Cardiac septum (tissue), 1 donor: ENCODE measurements at regions not wholly inside any gene's neighbourhood (a gene's known extent, or its start where the extent isn't known, plus 50 kb on each side); places are given as distances from the start of the nearest gene placed in this dataset.

Source experiments
- DNase-seq: peaks from one replicate; pipeline ENCODE4 v3.0.0-alpha.2; 2020; ENCODE audit warnings: low spot score
- intact Hi-C: fragments of 100-400 bp; cut with DNase I; formaldehyde crosslinking; loops from one replicate; pipeline ENCODE4 v1.14.0; 2022
- donor health status: DM: no; HTN: no; CAD: no.

- DNase-seq: no peak
- intact Hi-C loops: no loop called here
Observed at GRCh38 chr1:25106976-25107642, 125.2 kb downstream of the SYF2 start.

DNA sequence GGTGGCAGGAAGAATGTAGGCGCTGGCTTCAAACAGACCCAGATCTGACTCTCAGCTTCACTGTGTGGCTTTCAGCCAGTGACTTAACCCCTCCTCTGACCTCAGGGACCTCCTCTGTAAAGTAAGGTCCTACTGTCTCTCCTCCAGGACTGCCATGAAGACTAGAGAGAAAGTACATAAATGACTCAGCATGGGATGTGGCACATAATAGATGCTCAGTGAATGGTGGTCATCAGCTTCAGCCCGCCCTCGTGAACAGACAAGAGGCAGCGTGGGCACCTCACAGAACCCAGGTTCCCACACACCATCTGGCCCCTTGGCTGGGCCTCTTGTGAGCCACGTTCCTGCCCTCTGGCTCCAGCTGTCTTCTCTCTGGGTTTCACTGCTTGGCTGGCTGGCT is 126.0 kb downstream of the SYF2 start:
- intact Hi-C loops: no loop called here
- no peak for DNase-seq

GRCh38 chr1:25105836-25106235 is 126.5 kb downstream of the SYF2 start:
- intact Hi-C loops: no loop called here
- no peak for DNase-seq

DNA sequence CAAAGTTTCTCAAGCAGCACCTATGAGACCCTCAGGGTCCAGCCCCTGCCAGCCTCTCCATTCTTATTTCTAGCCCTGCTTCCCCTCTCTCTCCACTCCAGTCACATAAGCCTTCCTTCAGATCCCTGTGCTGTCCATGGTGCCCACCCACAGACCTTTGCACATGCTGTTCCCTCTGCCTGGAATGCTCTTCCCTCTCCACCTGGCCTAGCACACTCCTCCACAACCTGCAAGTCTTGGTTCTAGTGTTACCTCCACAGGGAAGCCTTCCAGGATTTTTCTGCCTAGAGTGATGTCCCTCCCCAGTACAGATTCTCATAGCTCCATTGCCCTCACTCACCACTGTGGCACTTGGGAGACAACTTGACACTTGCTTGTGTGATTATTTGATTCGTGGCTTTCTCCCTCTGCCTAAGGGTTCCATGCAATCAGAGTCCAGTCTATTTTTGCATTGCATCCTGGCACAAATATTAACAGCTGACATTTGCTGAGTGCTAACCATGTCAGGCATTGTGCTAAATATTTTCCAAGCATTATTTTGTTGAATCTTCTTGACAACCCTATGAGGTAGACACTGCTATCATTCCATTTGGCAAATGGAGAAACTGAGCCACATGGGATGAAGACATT is 127.3 kb downstream of the SYF2 start:
- no peak for DNase-seq
- intact Hi-C loops: loop anchor here (5.0 kb wide), 2 partner anchors 68 to 258 kb away; no protein-coding TSS in a partner anchor

- intact Hi-C loops: loop anchor here (5.0 kb wide), 2 partner anchors 66 to 256 kb away; no protein-coding TSS in a partner anchor
- DNase-seq: no peak
Observed at GRCh38 chr1:25103164-25103795, 129.0 kb downstream of the SYF2 start.

DNA sequence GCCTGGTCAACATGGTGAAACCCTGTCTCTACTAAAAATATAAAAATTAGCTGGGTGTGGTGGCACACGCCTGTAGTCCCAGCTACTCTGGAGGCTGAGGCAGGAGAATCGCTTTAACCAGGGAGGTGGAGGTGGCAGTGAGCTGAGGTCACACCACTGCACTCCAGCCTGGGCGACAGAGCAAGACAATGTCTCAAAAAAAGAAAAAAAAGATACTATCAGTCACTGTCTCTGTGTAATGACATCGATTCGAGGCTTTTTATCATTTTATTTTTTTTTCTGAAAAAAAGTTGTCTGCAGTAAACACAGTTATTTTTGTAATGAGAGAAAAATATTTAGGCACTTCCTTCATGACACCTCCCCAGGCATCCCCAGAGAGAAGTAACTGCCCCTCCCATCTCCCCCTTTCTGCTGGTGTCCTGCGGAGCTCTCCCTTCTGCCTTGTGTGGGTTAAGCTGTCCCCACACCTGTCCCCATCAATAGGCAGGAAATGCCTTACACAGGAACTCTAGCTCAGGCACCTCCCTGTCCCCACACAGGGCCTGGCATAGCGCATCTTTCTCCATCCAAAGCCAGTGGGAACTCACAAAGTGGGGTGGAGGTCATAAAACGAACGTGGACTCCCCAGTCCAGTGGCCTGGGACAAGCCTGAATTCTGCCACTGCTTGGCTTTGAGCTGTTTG is 132.0 kb downstream of the SYF2 start:
- no peak for DNase-seq
- intact Hi-C loops: loop anchor here (2.0 to 5.0 kb wide), 3 partner anchors 63 to 253 kb away; no protein-coding TSS in a partner anchor

GRCh38 chr1:25099343-25099951 is 132.9 kb downstream of the SYF2 start:
- intact Hi-C loops: no loop called here
- no peak for DNase-seq

GRCh38 chr1:25098717-25099116 is 133.6 kb downstream of the SYF2 start:
- intact Hi-C loops: no loop called here
- no peak for DNase-seq

- DNase-seq: no peak
- intact Hi-C loops: no loop called here
Observed at GRCh38 chr1:25096307-25097150, 135.8 kb downstream of the SYF2 start.

DNA sequence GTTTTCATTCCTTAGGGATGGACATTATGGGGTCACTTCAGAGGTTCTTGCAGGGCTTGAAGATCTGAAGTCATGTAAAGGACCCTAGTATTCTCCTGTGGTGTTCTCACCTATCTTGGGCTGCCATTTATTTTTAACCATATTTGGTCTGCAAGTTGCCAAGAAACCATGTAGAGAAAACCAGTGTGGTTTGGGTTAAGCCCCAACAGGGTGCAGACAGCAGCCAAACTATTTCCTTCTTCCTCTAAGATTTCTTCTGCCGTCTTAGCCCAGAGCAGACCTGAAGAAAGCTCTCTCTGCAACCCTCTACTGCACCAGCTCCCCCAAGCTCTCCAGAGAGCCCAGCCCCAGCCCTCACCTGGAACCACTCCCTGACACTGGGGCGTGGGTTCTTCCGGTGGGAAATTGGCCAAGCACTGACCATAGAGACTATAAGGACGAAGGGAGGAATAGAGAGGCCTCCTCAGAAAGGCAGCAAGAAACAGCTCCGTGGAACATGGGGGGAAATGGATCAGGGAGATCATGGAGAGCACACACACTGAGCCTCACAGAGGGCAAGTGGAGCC is 136.6 kb downstream of the SYF2 start:
- intact Hi-C loops: no loop called here
- DNase-seq: no peak

DNA sequence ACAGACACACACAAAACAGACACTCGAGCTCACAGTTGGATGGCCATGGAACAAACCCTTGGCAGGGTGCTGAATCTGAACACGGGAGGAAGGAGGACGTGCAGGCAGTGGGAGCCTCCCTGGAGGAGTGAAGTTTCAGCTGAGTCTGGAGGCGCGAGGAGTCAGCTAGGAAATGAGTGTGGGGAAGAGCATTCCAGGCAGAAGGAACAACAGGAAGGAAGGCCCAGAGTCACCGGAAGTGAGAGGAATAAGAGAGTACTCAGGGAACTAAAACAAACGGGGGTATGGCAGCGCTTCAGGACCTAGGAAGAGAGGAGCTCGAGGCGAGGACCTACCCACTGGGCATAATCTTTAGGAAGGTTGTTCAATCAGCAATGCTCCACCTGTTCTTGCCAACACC is 137.3 kb downstream of the SYF2 start:
- no peak for DNase-seq

DNA sequence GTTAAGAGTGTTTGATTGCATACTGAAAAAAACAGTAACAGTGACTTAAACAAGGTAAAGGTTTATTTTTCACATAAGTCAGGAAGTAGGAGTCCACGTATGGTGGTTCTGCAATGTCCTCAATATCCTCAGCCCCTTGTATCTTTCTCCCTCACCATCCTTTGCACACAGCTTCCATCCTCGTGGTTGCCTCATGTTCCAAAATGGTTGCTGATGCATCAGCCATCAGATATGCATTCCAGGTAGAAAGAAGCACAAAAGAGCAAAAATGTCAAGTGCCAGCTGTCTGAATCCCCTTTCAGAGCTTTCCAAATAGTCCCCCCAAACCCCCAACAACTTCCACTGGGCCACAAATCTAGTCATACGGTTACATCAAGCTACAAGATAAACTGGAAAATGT is 138.1 kb downstream of the SYF2 start:
- no peak for DNase-seq
- intact Hi-C loops: no loop called here

More for the DNA sequence above, 137.3 kb downstream of the SYF2 start:
- intact Hi-C loops: no loop called here

DNA sequence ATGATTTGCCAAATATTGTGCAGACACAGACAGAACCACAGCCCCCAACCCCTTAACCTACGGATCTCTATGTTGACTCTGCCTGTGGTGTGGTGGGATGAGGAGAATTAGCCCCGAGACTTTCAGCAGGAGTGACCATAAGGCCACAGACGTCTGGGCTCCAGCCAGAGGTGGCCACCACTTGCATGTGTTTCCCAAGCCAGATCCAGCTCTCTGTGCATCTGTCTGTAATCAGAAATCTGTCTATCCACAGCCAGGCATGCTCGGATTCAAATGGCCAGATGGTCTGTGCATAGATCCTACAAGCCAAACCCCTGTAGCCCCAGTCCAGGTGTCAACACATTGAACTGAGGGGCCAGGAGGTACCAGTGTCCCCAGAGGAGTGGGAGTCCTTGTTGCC is 140.6 kb downstream of the SYF2 start:
- intact Hi-C loops: no loop called here
- DNase-seq: no peak

DNA sequence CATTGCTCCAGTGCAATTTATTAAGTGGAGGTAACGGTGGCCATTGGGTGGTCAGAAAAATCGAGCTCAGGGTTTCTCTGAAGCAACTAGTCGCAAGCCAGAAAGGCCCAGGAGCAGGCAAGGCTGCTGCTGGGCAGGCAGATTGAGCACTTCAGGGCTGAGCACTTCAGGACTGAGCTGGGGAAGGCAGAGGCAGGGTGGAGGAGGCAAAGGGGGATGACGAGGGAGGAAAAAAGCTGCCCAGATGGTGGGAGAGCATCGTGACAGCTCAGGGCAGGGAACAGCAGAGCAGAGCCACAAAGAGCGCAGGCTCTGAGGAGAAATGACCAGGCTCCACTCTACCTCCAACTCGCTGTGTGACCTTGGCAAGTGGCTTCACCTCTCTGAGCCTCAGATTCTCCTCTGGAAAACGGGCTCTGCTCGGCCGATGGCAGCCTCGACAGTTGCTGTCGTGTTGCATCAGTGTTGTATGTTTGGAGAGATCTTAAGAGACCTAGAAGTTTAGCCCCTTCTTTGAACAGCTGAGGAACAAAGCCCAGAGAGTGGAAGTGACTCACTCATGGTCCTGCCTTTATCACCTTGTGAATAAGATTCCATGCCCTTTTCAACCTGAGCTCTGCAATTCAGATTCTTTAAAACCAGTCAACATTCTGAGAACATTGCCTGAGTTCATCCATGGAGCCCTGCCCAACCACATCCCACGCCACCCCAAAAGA is 141.4 kb downstream of the SYF2 start:
- intact Hi-C loops: no loop called here
- DNase-seq: no peak

DNA sequence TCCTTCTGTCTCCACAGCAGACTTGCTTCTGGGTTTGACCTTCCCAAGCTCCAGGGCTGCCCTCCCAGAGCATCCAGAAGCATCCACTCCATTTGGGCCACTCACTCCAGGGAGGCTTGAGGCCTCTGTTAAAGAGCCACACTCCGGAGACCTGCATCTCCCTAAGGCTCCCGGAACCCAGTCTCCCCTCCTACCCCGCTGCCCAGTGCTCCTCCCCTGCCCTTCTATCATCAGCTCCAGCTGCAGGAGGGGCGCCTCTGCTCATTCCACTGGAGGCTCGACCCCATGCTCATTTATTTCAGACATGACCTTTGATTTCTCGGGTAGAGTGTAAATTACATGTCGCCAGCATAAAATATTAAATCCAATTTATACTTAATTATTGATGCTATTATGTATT is 142.5 kb downstream of the SYF2 start:
- DNase-seq: no peak
- intact Hi-C loops: no loop called here

DNA sequence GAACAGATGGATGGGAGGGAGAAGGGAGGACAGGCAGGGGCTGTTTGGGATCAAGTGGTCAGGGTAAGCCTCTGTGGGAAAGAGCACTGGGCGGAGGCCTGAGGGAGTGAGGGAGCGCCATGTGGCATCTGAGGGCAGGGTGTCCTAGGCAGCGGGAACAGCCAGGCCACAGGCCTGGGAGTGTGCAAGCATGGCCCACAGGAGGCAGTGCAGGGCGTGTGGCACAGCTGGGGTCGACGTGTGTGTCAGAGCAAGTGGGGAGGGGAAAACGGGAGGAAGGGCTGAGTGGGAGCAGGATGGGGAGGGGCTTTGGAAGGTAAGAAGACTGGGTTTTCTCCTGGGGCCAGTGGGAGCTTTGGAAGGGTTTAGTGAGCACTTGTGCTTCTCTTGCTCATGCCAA is 143.4 kb downstream of the SYF2 start:
- DNase-seq: no peak
- intact Hi-C loops: no loop called here

DNA sequence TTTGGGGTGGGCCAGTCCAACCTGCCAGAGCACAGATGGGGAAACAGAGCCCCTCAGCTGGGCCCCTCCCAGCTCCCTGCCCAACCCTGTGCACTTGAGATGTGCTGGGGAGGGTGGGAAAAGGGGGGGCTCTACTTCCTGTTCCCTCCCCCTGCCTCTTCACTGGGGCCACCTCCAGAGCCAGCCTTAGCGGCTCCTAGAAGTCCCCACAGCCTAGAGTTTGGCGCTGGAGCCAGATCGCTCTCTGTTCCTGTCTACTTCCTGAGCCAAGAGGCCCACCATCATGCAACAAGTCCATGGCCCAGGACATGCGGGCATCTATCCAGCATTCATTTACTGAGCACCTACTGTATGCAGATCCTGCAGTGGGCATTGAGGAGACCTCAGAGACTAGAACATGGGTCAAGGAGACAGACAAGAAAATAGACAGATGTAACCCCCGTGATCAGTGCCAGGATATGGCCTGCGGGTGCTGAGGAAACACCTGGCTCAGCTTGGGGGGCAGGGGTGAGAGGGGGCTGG is 144.1 kb downstream of the SYF2 start:
- no peak for DNase-seq
- intact Hi-C loops: no loop called here

- DNase-seq: no peak
- intact Hi-C loops: no loop called here
Observed at GRCh38 chr1:25086518-25087079, 145.7 kb downstream of the SYF2 start.
